GF-D8 (cell line): ENCODE measurements at regions not wholly inside any gene's neighbourhood (a gene's known extent, or its start where the extent isn't known, plus 50 kb on each side); places are given as distances from the start of the nearest gene placed in this dataset.
"Not testable (repeated sequence)": the region's sequence is repeated elsewhere in the genome, so short reads cannot be mapped to it uniquely, and the experiment has no call there.

Source experiments
- DNase-seq: peaks from one replicate; lab custom pipeline; 2025; lab: John Stamatoyannopoulos, UW

DNA sequence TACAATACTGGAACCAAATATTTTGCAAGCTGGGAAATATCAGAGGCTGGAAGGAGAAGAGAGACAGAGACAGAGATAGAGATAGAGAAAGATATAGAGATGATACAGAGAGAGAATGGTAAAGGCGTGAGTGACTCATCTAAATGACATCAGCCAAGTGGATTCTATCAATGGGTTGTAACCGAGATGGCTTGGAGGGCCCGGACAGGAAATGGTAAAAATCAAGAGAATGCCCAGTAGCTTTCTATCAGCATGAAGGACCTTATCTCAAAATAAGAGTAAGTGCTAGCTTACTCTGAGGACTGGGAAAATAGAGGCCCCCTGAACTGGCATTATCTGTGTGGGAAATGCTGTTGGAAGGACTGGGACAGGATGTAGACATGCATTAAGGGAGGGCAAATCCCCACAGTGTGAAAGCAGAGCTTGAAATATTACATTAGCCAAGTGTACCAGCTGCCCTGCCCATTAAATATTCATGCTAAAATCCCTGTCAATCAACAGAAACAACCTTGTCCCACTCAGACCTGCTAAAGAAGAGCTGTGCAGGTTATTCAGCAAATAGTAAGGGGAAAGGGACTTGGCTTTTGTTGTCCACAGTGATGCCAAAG is 76.6 kb upstream of the ZNF644 start:
- DNase-seq = no peak

DNA sequence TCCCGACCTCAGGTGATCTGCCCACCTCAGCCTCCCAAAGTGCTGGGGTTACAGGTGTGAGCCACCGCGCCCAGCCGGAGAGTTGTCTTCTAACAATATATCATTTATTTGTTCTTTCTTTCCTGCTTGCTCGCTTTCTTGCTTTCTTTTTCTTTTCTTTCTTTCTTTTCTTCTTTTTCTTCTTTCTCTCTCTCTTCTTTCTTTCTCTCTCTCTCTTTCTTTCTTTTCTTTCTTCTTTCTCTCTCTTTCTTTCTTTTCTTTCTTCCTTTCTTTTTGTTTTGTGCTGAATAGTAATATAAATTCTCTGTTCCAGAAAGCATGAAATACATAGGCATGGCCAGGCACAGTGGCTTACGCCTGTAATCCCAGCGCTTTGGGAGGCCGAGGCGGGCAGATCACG is 73.5 kb upstream of the ZNF644 start:
- DNase-seq = not testable (repeated sequence)

DNA sequence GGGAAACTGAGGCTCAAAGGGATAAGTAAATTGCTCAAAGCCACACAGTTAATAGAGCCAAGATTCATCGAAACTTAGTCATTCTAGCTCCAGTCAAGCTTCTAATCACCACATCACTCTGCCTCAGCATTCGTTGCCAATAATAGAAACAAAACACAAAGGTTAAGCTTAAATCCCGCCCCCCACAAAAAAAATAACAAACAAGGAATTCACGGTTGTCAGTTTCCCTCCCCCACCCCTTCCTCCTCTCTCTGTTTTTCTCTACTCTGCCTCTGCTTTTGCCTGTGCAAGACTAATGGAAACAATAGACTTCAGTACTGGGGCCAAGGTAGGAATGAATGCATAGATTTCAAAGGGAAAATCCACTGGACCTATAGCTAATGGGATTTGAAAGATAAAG is 70.7 kb upstream of the ZNF644 start:
- DNase-seq = no peak

DNA sequence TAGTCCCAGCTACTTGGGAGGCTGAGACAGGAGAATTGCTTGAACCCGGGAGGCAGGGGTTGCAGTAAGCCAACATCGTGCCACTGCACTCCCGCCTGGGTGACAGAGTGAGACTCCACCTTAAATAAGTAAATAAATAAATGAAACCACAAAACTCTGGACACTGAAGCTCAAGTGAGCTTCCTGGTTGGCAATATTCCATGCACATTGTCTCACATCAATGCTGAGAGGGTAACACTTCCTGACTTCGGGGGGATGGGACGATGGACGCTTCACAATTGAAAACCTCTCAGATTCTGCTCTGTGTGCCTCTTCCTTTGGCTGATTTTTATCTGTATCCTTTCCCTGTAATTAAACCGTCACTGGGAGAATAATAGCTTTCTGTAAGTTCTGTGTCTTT is 70.0 kb upstream of the ZNF644 start:
- DNase-seq = no peak

DNA sequence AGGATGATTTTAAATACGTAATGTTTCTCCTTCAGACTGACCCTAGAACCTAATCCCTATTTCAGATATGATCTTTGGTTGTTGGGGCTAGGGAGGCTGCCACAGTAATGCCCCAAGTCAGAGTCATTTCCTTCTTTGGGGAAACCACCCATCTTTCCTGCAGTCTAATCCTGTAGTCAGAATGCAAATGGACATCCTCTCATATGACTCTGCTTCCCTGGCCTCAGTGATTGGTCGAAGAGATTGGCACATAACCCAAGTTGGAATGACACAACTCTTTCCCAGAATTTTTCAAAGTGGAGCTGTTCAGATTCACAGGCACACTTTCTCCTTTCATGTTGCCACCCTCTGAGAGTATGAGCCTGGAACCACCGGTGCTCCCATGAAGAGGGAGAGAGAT is 58.8 kb upstream of the ZNF644 start:
- DNase-seq = no peak

DNA sequence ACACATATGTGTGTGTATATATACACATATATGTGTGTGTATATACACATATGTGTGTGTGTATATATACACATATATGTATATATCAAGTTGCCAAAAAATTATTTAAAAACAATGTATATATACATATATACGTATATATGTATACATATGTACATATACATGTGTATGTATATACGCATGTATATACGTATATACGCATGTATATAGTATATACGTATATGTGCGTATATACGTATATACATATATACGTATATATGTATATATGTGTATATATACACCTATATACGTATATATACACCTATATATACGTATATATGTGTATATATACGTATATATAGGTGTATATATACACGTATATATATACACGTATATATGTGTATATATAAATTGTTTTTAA is 57.0 kb upstream of the ZNF644 start:
- no peak for DNase-seq

DNA sequence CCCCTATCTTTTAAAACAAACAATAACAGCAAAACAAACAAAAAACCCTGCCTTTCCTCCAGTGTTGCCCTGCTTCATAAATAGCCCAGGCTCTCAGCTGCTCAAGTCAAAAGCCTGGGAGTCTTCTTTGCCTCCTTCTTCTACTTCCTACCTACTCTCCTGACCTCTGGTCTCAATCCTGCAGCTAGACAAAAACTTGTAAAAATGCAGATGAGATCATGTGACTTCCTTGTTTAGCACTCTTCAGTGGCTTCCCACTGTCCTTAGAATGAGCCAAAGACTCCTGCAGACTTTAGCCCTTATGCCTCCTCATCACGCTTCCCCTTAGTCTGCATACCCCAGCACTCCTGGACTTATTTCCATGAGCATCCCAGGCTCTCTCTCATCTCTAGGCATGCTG is 55.0 kb upstream of the ZNF644 start:
- no peak for DNase-seq

DNA sequence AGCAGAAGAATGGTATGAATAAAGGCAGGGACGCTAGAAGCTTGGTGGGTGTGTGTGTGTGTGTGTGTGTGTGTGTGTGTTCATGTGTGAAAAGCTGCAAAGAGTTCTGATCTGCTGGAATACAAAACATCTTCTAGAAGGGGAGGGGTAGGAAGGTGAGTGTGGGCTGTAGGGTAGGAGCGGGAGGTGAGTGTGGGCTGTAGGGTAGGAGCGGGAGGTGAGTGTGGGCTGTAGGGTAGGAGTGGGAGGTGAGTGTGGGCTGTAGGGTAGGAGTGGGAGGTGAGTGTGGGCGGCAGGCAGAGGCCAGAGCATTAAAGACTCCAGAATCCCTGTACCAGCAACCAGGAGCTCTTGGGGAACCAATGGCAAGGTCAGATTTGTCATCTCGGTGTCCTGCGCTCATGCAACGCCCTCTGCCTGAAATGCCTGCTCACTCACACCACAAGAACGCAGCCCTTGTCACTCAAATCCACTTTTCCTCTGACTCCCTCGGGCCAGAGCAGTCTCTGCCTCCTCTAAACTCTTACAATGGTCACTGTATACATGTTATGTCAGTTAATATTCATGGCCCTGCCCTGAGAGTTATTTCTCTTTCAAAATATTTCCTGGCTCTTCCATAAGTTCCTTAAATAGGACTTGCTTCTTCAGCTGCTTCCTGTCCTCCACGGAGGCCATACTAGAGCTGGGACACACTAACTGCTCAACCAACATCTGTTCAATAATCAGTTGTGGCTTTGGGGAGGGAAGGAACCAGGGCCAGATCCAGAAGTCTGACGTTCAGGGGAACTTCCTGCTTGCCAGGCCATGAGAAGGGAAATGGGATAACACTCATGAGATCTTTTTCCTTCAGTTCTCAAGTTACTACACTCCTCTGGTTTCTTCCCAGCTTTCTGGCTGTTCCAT is 53.6 kb upstream of the ZNF644 start:
- no peak for DNase-seq

DNA sequence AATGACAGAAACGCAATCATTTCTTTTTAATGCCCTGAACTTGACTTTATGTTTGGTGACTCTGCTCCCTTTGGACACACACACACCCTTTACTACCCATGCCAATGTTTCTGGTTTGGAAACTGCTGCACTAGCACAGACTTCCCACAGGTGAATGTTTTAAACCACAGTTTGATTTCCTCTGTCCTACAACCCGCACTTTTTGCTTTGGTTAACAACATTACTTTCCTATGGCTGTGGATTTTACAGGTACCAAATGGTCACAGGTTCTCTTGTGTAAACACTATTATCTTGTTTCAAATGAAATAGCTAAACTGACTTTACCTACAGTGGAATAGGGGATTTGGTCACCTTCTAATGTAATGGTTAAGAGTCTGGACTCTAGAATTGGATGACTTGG is 51.5 kb upstream of the ZNF644 start:
- DNase-seq = no peak

DNA sequence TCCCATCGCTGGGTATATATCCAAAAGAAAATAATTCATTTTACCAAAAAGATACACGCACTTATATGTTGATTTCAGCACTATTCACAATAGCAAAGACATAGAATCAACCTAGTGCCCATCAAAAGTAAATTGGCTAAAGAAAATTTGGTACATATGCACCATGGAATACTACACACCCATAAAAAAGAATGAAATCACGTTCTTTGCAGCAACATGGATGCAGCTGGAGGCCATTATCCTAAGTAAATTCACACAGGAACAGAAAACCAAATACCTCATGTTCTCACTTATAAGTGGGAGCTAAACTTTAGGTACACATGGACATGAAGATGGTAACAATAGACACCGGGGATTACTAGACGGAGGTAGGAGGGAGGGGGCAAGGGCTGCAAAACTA is 50.0 kb upstream of the ZNF644 start:
- DNase-seq = no peak
